AG04450 (cell line): ENCODE measurements at regions not wholly inside any gene's neighbourhood (a gene's known extent, or its start where the extent isn't known, plus 50 kb on each side); places are given as distances from the start of the nearest gene placed in this dataset.

Source experiments
- CTCF ChIA-PET: fragments of 300-600, 350-600 bp; formaldehyde crosslinking; extraction: SDS; loops from one replicate; lab custom pipeline; 2022; ENCODE audit warnings: antibody characterized with exemption, inconsistent platforms; lab: Charles Lee
- POLR2A ChIA-PET: fragments of 350-600 bp; formaldehyde crosslinking; extraction: SDS; loops from one replicate; lab custom pipeline; 2021; ENCODE audit warnings: antibody characterized with exemption, inconsistent platforms; lab: Yijun Ruan, JAX
- DNase-seq: peaks from one replicate; pipeline ENCODE4 v3.0.0-alpha.2; 2011; ENCODE audit warnings: low read depth, low spot score
- H3K27ac ChIP-seq: one replicate; pipeline ENCODE4 v1.5.1; 2012; ENCODE audit warnings: low read depth, low read length, control low read depth
- H3K27me3 ChIP-seq: one replicate; pipeline ENCODE4 v1.6.0; 2012; ENCODE audit warnings: low read length; ENCODE audit not compliant: control insufficient read depth, insufficient read depth
- H3K4me3 ChIP-seq: 2 replicates; pipeline ENCODE4 v1.5.1; 2011; ENCODE audit warnings: mild to moderate bottlenecking, low read depth, low read length, control low read depth
- H3K9me3 ChIP-seq: 2 replicates; pipeline ENCODE4 v1.5.1; 2012; ENCODE audit warnings: low read length; ENCODE audit not compliant: control insufficient read depth, insufficient read depth
- CTCF ChIP-seq: IDR thresholded peaks from 2 replicates; pipeline ENCODE4 v1.5.1; 2011; ENCODE audit warnings: low read depth, low read length, control low read depth, inconsistent platforms

GRCh38 chr4:182000077-182000476, 243.1 kb upstream of the TENM3 start:
- Histone ChIP-seq H3K27ac (no peak overlapping the region), H3K27me3 (no peaks in the 10 kb centered on the region), H3K4me3 (no peak overlapping the region), H3K9me3 (no peaks in the 10 kb centered on the region)
- ChIA-PET CTCF (no interaction called here), POLR2A (no interaction called here)
- TF ChIP-seq CTCF, result no peak
- no peak for DNase-seq

- Histone ChIP-seq H3K4me3 (no peak overlapping the region), H3K27me3 (no peaks in the 10 kb centered on the region), H3K27ac (no peak overlapping the region), H3K9me3 (peaks cover 5% of the 10 kb centered on the region; the same call in 1 of the 2 replicates)
- peak; percentile 4 for DNase-seq
- POLR2A ChIA-PET, result interaction anchor here (0.6 kb wide), 1 partner anchor 480 kb away, joined by 3 read pairs; no protein-coding TSS in a partner anchor
- CTCF ChIA-PET, result no interaction called here
- TF ChIP-seq CTCF, result no peak
Measured at GRCh38 chr4:182010876-182011275, 232.3 kb upstream of the TENM3 start.

- ChIA-PET CTCF (no interaction called here), POLR2A (no interaction called here)
- Histone ChIP-seq H3K27ac (no peak overlapping the region), H3K9me3 (peaks cover 5% of the 10 kb centered on the region; the same call in 1 of the 2 replicates), H3K27me3 (no peaks in the 10 kb centered on the region), H3K4me3 (no peak overlapping the region)
- DNase-seq, result no peak
- TF ChIP-seq CTCF, result no peak
Measured at GRCh38 chr4:182014164-182014563, 229.0 kb upstream of the TENM3 start.

- ChIA-PET POLR2A (no interaction called here), CTCF (interaction anchor here (0.6 kb wide), 1 partner anchor 1188 kb away, joined by 3 read pairs; no protein-coding TSS in a partner anchor)
- no peak for TF ChIP-seq CTCF
- Histone ChIP-seq H3K9me3 (no peaks in the 10 kb centered on the region), H3K4me3 (no peak overlapping the region), H3K27me3 (no peaks in the 10 kb centered on the region), H3K27ac (no peak overlapping the region)
- DNase-seq, result no peak
Measured at GRCh38 chr4:182015014-182015413, 228.2 kb upstream of the TENM3 start.

- DNase-seq, result no peak
- H3K4me3 ChIP-seq, result no peak overlapping the region
- CTCF ChIA-PET, result interaction anchor here (0.6 kb wide), 1 partner anchor 1189 kb away, joined by 3 read pairs; no protein-coding TSS in a partner anchor
- TF ChIP-seq CTCF, result no peak
- no peak overlapping the region for H3K27ac ChIP-seq
- no peaks in the 10 kb centered on the region for H3K9me3 ChIP-seq
- POLR2A ChIA-PET, result no interaction called here
- no peaks in the 10 kb centered on the region for H3K27me3 ChIP-seq
Measured at GRCh38 chr4:182015893-182016292, 227.3 kb upstream of the TENM3 start.
